Astrocyte of the cerebellum (primary cell): ENCODE measurements at regions not wholly inside any gene's neighbourhood (a gene's known extent, or its start where the extent isn't known, plus 50 kb on each side); places are given as distances from the start of the nearest gene placed in this dataset.

Experiments used
- DNase-seq: peaks from one replicate; pipeline ENCODE4 v3.0.0-alpha.2; 2011; ENCODE audit warnings: low read depth
- H3K4me3 ChIP-seq: 2 replicates; pipeline ENCODE4 v1.5.1; 2011; ENCODE audit warnings: mild to moderate bottlenecking, low read depth, low read length, moderate library complexity
- CTCF ChIP-seq: IDR thresholded peaks from 2 replicates; pipeline ENCODE4 v1.5.1; 2012; ENCODE audit warnings: low read length, low read depth, moderate library complexity, mild to moderate bottlenecking; ENCODE audit errors: missing control alignments
- in situ Hi-C: cut with HindIII; loops from 2 replicates; pipeline ENCODE4 v1.10.0; 2017; ENCODE audit warnings: low sequenced_read_pairs

GRCh38 chr4:127113844-127114362, 518.9 kb upstream of the INTU start:
- in situ Hi-C loops = no loop called here
- no peak for TF ChIP-seq CTCF
- no peak overlapping the region for H3K4me3 ChIP-seq
- no peak for DNase-seq

DNA sequence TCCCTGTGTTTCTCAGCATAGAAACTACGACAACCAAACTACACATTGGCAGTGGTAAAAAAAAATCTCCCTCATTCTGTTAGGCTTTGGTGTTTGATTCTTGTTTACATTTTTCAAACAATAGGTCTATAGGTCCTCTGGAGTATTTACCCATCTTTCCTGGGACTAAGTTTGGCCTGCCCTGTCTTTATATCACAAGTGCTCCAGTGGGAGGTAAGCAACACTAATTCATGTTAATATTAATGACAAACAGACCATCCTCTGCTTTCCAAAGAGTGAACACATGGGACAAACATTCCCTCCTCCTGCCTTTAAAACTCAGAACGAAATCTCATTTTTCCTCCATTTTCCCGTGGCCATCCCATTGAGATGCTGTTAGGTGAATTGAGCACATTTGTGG, 514.1 kb upstream of the INTU start:
- TF ChIP-seq CTCF = no peak
- no peak for DNase-seq
- in situ Hi-C loops = no loop called here
- no peak overlapping the region for H3K4me3 ChIP-seq

GRCh38 chr4:127120441-127121090, 512.2 kb upstream of the INTU start:
- TF ChIP-seq CTCF = no peak
- no peak for DNase-seq
- in situ Hi-C loops = no loop called here

GRCh38 chr4:127124919-127125318, 507.8 kb upstream of the INTU start:
- peak; percentile 39 for TF ChIP-seq CTCF
- H3K4me3 ChIP-seq = no peak overlapping the region
- in situ Hi-C loops = no loop called here
- peak; percentile 9 for DNase-seq

More at GRCh38 chr4:127120441-127121090, 512.2 kb upstream of the INTU start:
- no peak overlapping the region for H3K4me3 ChIP-seq

DNA sequence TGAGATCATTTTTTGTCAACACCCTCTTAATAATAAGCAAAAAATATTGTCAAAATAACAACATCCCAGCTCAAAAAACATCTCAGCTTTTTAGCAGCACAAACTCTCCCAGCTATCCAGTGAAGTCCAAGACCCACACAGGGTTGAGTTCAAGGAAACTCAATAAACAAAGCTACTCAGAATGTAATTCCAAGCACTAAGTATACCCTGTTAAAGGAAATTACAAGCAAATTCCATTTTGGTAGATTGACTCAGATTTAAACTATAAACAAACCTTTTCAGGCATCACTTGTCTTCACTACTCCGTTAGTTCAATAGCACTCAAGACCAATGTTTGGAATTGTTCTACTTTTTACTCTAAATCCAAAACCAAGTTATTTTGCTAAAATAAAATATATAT, 506.0 kb upstream of the INTU start:
- no peak for TF ChIP-seq CTCF
- no peak overlapping the region for H3K4me3 ChIP-seq
- in situ Hi-C loops = no loop called here
- DNase-seq = no peak

DNA sequence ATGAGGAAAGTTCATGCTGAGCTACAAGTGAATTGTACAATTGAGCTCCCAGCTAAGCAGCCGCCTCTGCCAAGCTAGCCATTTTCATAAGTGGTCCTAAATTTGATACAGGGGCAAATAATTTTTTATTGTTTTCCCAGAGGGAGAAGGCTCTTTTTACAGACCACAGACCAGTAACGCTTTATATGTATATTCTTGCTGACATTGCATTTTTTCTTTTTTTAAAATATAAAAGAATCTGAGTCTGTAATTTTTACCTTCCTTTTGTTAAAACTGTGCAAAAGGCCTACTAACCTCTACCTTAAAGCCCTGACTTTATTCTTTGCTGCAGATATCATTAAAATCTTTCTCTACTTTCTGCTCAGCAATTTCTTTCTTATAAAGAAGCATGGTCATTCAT, 501.2 kb upstream of the INTU start:
- no peak overlapping the region for H3K4me3 ChIP-seq
- no peak for DNase-seq
- in situ Hi-C loops = no loop called here
- no peak for TF ChIP-seq CTCF
